HT1080 (cell line): ENCODE measurements at regions not wholly inside any gene's neighbourhood (a gene's known extent, or its start where the extent isn't known, plus 50 kb on each side); places are given as distances from the start of the nearest gene placed in this dataset.
A peak's percentile ranks its signal among the peaks of the same experiment; 100 is the strongest.
"Not testable (repeated sequence)": the region's sequence is repeated elsewhere in the genome, so short reads cannot be mapped to it uniquely, and the experiment has no call there.

Experiments
- DNase-seq: peaks from one replicate; pipeline ENCODE4 v3.0.0-alpha.2; 2015; ENCODE audit warnings: low read depth

DNA sequence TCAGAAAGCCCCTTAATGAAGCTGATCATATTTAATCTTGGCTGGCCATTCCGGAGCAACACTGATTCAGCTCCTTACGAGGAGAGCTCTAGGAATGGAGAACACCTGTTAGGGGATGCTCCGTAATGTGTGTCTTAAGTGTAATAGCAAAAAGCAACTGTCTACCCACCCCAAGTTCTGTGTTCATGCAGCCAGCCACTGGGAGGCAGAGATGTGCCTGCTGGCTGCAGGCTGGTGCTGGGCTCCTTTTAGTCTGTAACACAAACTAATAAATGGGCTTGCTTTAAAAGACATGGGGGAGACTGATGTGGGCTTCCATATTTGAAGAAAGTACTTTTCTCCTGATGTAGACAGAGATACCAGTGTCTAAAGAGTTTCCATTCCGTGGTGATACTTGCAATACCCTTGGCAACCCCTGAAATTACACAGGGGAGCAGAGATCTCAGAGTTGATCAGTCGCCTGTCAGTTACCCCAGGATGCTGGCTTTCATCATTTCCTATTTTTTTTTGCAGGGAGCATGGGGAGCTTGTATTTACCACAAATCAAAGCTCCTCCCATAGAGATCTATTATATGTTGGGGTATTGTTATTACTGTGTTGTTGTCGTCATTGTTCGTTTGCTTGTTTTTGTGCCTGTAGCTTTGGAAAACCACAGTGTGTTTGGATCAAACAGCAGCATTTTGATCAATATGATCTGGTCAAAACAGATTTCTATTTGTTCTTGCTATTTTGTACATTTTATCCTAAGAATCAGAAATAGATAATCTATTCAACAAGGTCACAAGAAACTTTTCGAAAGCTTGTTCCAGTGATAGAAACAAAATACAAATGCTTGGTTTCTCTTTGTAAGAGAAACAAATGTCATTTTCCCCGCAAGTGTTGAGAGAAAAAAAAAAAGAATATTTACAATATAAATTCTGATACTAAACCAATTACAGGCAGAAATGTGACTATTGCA, 65.8 kb downstream of the MTX3 start:
- DNase-seq = peak; percentile 40

DNA sequence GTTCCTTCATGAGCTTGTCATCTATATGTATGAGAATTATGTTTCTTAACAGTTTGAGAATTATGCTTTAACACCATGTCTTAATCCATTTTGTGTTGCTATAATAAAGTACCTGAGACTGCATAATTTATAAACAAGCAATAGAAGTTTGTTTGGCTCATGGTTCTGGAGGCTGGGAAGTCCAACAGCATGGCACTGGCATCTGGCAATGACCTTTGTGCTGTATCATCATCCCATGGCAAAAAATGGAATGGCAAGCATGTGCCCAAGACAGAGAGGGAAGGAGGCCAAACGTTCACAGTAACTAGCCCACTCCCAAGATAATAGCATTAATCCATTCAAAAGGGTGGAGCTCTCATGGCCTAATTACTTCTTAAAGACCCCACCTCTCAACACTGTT, 67.6 kb downstream of the MTX3 start:
- no peak for DNase-seq

DNA sequence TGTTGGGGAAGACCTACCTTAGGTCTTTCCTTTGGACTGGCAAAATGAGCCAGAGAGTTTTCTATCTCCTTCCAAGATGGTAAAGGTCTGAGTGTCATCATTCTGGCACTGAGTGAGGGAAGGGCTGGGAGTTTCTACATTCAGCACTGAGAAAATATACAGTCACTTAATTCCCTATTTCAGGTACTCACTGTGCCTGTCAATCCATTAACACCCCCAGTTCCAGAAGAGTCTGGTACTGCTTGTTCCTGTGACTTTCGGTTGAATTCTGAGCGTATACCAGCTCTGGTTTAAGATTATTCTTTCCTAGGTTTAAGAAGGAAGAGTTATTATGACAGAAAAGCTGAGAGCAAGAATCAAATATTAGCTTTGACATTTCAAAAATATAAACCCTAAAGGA, 68.4 kb downstream of the MTX3 start:
- no peak for DNase-seq

DNA sequence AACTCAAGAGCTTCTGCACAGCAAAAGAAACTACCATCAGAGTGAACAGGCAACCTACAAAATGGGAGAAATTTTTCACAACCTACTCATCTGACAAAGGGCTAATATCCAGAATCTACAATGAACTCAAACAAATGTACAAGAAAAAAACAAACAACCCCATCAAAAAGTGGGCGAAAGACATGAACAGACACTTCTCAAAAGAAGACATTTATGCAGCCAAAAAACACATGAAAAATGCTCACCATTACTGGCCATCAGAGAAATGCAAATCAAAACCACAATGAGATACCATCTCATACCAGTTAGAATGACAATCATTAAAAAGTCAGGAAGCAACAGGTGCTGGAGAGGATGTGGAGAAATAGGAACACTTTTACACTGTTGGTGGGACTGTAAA, 83.6 kb downstream of the MTX3 start:
- DNase-seq = not testable (repeated sequence)

DNA sequence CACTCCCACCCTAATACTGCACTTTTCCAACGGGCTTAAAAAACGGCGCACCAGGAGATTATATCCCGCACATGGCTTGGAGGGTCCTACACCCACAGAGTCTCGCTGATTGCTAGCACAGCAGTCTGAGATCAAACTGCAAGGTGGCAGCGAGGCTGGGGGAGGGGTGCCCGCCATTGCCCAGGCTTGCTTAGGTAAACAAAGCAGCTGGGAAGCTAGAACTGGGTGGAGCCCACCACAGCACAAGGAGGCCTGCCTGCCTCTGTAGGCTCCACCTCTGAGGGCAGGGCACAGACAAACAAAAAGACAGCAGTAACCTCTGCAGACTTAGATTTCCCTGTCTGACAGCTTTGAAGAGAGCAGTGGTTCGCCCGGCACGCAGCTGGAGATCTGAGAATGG, 88.5 kb downstream of the MTX3 start:
- not testable (repeated sequence) for DNase-seq

DNA sequence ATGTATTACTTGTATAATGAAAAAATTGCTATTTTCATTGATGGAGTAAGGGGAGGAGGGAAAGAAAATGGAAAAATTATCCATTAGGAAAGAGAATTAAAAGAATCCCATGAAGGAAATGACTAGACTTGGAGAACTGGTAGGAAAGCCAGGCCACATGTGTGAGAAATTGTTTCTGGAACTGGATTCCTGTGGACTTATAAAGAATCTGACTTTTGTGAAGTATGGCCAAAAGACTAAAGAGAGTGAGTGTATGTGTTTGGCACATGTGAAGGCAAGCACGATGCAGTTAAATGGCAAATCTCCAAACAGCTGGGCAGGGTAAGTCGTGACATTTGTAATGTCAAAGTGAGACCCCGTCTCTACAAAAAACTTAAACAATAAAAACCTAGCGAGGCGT, 89.4 kb downstream of the MTX3 start:
- no peak for DNase-seq

DNA sequence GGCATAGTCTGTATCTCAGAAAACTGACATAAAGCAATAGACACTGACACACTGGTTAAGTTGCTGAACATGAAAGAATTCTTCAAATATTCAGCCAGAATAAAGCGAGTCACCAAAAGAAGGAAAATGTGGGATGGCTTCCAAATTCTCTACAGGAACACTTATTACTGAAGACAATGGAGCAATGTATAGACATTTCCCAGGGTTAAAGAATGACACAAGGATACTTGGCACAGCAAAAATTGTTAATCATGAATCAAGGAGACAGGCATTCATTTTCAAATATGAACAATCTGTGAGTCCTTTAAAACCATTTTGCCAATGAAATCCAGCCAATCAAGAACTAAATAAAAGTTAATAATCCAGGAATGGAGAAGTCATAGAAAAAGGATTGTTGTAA, 92.5 kb downstream of the MTX3 start:
- DNase-seq = no peak

DNA sequence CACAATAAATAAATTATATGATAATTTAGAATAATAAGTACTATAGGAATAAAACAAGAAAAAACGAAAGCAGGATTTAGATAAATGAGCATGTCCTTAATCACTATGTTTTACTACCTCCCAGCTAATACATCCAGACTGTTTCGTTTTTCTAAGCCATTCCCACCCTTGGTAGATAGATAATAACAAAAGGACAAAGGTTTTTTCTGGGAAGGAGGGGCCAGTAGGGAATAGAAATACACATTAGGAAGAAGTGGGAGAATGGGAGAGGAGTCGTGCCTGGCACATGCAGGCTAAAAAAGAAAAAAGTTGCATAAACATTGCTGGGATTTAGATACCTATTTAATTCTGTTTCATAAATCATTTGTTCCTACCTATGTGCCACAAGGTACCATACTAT, 97.1 kb downstream of the MTX3 start:
- DNase-seq = no peak

DNA sequence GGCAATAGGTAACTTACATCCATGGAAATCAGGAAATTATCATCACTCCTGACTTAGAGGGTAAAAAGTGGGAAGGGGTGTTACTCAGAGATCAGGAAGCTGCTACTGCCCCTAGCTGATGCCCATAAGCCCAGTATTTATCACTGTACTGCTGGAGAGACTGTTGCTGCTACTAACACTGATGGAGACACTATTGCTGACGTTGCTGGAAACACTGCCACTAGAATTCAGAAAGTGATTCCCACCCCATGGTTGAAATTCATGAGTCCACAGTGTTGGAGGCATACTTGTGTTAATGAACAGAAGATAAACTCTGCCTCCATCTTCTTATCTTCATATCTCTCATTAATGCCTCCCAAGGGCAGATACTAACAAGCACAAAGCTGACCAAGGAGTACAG, 97.6 kb downstream of the MTX3 start:
- DNase-seq = no peak

DNA sequence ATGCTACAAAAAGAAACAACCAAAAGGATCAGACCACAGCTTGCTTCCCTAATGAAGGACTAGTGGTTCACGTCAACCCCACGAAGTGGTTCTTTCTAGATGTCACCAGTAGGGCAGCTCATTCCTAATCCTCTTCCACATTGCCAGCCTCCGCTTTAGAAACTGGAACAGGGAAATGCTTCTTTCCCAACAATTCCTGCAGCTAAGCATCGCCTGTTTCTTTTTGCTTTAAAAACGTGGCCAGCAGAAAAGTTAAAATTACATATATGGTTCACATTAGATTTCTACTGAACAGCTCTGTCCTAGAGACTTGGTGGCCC, 100.2 kb downstream of the MTX3 start:
- DNase-seq = no peak

DNA sequence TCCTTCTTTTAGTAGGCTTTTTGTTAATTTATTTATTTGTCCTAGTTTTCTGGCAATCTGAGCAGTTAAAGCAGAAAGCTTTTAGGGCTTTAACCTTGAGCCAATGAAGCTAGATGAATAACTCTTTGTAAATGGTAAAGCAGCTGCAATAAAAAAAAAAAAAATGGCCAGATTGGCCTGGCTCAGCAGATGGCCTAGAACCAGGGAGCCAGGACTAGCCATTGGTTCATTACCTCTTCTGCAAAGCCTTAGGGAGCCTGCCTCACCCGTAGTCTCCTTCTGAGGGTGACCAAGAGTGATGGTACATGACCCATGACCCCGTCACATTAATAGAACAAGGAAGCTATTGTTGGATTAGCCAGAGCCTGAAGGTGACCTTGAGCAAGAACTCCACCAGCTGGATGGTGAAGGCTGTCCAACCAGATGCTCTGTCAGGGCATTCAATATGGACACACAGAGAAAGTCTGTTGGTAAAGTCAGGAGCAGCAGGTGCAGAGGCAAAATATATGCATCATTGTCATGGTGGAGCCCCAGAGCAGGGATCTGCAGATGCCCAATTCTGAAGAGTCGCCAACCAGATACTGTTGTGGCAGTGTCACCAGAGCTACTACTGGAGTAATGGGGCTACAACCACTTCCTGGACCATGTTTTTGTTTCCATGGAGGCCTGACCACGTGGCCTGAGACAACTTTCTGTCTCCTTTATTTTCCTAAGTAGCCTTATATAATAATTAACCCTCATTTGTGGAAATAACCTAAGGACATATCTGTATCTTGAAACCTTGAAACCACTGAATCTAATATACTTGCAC, 100.7 kb downstream of the MTX3 start:
- no peak for DNase-seq

DNA sequence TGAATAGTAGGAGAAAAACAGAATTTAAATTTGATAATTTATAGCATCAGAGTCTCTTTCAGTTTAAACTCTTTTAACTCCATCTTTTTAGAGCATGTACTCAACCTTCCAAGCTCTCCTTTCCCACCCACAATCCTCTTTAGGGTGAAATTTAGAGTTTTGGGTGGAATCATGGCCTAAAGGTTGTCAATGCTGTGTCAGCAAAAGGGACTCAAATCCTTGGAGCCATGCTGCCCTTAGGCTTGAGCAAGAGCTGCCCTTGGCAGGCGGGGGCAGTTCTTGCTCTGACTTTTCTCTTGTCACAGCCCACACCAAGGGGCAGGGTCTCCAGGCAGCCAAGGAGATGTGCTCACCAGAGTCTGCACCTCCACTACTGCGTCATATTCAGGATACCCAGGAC, 102.4 kb downstream of the MTX3 start:
- DNase-seq = no peak

DNA sequence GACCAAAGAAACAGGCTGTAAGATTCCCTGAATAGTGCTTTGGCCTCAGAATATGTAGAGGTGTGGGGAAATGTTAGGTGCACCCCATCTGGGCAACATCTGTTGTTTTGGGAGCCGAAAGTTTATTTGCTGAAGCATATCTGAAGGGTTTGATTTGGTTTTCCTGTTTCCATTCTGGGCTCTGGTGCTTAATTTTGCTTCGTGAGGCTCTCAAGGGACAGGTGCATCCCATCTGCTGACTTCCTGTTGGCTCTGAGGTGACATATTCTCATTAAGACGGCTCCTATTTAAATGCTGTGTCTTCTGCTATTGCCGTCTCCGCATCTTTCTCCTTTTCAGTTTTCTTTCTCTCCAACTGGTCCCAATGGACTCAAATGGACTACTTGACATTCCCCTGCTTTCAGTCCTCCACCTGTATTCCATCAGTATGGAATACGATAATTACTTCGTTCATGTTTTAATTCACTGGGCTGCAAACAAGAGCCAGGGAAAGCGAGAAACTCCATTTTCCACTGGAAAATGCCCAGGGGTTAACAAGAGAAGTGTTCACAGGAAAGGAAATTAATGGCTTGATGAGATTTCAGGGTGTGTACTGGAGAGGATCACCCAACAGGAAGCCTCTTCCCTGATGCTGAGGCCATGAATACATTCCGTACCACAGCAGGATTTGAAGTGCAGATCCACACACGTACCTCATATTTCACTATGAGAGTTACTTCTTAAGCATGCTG, 104.0 kb downstream of the MTX3 start:
- DNase-seq = no peak

DNA sequence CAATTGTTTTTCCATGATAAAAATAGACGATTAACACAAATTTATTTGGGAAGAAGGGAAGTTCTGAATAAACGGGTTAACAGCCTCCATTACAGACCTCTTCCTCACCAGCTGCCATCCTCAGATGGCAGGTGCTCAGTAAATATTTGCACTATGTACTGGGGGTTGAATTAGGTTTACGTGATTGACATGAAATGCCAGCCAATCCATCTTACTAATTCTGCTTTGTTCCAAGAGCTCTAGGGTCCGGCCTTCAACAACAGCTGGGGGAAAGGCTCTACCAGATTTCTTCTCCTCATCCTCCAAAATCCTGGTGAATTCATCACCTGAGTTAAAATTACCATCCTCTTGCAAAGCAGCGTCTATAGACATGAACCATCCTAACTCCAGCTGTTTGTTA, 104.6 kb downstream of the MTX3 start:
- DNase-seq = no peak

DNA sequence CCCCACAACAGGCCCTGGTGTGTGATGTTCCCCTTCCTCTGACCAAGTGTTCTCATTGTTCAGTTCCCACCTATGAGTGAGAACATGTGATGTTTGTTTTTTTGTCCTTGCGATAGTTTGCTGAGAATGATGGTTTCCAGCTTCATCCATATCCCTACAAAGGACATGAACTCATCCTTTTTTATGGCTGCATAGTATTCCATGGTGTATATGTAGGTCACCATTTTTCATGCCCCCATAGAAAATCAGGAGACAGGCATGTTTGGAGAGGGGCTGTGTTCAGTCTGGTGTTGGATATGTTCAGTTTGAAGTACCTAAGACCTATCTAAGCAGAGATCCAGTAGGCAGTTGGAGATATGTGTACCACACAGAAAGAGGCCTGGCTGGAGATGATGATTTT, 111.2 kb downstream of the MTX3 start:
- not testable (repeated sequence) for DNase-seq

DNA sequence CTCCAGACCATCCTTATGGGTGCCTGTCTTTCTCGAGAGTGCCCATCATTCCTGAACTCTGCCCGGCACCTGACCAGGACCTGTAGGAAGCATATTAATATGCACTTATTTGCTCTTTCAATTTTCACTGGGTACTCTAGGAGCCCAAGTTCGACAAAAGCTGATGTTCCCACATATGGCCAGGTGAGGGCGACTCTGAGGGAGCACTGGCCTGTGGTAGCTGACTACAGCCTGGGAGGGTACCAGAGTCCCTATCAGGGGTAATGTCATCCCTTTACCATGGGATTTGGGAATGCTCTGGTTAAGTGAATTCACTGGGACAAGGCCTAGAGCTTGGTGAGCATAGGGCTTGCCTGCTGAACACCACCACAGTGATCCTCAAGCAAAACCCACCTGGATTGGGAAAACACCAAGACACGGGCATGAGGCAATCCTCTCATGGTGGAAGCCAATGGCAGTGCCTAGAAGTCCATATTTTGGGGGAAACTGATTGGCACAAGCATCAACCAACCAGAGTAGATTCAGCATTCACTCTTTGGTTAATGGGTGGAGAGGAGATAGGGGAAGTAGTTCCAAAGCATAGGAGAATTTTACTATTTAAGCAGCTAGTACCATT, 112.2 kb downstream of the MTX3 start:
- peak; percentile 24 for DNase-seq

DNA sequence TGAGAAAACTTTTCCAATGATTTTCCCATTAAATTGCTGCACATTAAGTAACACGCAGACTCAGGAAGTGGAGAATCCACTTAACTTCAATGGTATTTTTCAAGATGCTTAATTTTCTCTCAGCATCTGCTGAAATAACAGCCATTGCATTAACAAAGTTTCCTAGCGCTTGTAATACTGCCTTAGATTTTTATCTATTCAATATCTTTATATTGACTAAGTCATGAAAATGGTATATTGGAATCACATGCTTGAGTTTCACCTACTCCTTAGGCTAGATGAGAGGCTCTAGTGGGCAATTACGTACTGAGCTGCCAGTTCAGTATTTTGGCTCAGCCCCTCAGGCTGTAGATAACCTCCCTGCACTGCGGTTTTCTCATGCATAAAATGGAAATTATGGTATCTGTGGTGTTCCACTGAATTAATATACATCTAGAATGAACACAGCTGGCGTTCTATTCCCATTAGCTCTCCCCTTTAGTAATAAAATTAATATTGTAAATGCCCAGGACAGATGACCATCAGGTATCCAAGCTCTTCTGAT, 112.9 kb downstream of the MTX3 start:
- DNase-seq = no peak

DNA sequence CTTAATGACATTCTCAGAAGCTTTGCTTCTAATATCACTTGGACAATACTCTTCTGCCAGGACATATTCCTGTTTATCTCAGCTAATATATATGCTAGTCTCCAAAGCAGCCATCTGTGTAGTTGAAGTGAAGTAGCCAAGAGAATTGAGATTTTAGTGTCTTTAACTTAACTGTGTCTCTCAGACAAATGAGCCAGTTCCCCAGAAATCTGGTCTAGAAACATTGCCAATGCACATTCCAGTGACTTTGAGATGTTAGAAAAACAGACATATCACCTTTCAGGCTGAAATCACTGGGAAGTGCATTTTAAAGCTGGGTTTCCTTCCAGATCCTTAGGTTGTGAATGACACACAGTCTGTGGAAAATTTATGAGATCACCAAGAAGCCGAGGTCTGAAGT, 114.6 kb downstream of the MTX3 start:
- no peak for DNase-seq

DNA sequence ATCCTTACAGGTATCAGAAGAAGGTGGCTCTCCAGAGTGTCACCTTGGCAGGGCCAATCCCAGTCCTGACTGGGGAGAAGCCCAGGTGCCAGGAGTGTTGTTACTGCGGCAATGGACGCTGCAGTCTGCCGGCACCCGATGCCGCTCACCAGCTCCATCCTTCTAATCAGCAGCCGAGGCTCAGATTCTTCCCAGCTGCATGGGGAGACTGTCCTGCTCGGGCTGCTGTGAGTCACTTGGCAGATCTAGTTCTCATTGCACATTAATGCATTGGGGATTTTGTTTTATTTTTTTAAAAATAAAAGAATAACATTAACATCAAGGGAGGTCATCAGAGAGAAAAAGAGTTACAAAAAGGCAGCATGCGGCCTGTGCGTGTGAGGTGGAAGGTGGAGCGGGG, 115.8 kb downstream of the MTX3 start:
- no peak for DNase-seq

DNA sequence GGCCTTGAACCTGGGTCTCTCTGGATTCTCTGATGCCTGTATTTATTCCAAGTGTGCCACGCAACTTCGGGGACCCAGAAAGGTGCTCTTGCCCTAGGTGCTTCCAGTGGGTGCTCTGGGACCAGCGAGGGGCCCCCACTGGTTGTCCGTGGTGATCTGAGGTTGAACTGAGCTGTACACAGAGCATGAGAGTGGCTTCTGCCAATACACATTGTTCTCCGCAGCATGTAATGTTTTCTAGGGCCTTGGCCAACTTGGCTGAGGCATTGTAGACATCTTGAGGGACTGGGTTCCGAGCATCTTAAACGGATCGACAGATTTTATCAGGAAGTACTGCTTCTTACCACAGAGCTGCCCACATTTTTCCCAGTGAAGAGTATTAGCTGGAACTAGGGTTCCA, 117.9 kb downstream of the MTX3 start:
- DNase-seq = no peak

DNA sequence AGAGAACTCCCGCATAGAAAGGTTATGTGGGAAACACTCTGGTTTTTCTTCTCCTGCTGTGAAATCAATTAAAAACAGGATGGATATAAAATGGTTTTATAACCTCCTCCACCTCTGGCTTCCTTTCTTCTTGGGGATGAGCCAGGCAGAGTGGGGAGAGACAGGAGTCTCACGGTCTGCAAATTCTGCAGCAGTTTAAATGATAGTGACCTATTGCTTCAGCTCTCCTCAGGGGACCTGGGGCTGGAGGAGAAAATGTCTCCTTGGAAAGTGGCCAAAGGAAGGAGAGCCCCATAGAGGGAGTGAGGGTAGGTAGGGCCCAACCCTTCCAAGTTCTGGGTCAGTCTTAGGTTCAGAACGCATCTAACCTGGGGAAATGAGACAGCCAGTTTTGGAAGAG, 118.8 kb downstream of the MTX3 start:
- DNase-seq = no peak
